SK-N-SH (cell line): ENCODE measurements at regions not wholly inside any gene's neighbourhood (a gene's known extent, or its start where the extent isn't known, plus 50 kb on each side); places are given as distances from the start of the nearest gene placed in this dataset.

Experiments used
- CTCF ChIA-PET: fragments of 300-600, 350-600 bp; formaldehyde crosslinking; extraction: SDS; loops from one replicate; lab custom pipeline; 2021; lab: Yijun Ruan, JAX
- POLR2A ChIA-PET: fragments of 350-600 bp; sonication (Branson Sonifier 250); formaldehyde crosslinking; extraction: SDS; loops from one replicate; lab custom pipeline; 2020; ENCODE audit warnings: antibody characterized with exemption, inconsistent platforms; lab: Yijun Ruan, JAX
- DNase-seq: peaks from one replicate; pipeline ENCODE4 v3.0.0; 2012
- H2AFZ ChIP-seq: fragments of 200-600 bp; sonication (generic); 2 replicates; pipeline ENCODE4 v1.8.1; 2016; ENCODE audit warnings: antibody characterized with exemption, mild to moderate bottlenecking, low read depth
- H3F3A ChIP-seq: fragments of 200-600 bp; sonication (generic); replicated peaks from 2 replicates; pipeline ENCODE3; 2016; ENCODE audit warnings: antibody characterized with exemption, mild to moderate bottlenecking; ENCODE audit not compliant: insufficient read depth
- H3K27ac ChIP-seq, 2 experiments: fragments of 200-500 bp in 1 of 2; fragments of 200-600 bp in 1 of 2; sonication (Bioruptor generic) in 1 of 2; sonication (generic), shearing (Covaris generic) in 1 of 2; 2 replicates each; pipeline versions ENCODE4 v1.5.1 to v1.6.1; 2014 to 2016; ENCODE audit warnings: low read depth in 2 of 2, inconsistent platforms in 1 of 2, low read length in 1 of 2, mild to moderate bottlenecking in 1 of 2, mixed read lengths in 1 of 2
- H3K27me3 ChIP-seq: fragments of 200-600 bp; sonication (generic), shearing (Covaris generic); 2 replicates; pipeline ENCODE4 v1.6.1; 2016; ENCODE audit warnings: mixed run types; ENCODE audit not compliant: insufficient read depth
- H3K36me3 ChIP-seq, 2 experiments: fragments of 200-500 bp in 1 of 2; fragments of 200-600 bp in 1 of 2; sonication (Bioruptor generic) in 1 of 2; sonication (generic) in 1 of 2; replicated peaks in 1 of 2; 2 replicates each; pipeline versions ENCODE3 to v1.5.1; 2014 to 2016; ENCODE audit warnings: low read length in 1 of 2, mild to moderate bottlenecking in 1 of 2; ENCODE audit not compliant: insufficient read depth in 2 of 2, control insufficient read depth in 1 of 2
- H3K4me1 ChIP-seq, 2 experiments: fragments of 200-500 bp in 1 of 2; fragments of 200-600 bp in 1 of 2; sonication (Bioruptor generic) in 1 of 2; sonication (generic), shearing (Covaris generic) in 1 of 2; 2 replicates each; pipeline versions ENCODE4 v1.5.1 to v1.6.1; 2014 to 2016; ENCODE audit warnings: low read depth in 1 of 2, low read length in 1 of 2, mixed run types in 1 of 2; ENCODE audit not compliant: insufficient read depth in 2 of 2, control insufficient read depth in 1 of 2
- H3K4me2 ChIP-seq: fragments of 200-600 bp; sonication (generic), shearing (Covaris generic); 2 replicates; pipeline ENCODE4 v1.6.1; 2017; ENCODE audit warnings: mixed run types
- H3K4me3 ChIP-seq, 2 experiments: fragments of 200-500 bp in 1 of 2; fragments of 200-600 bp in 1 of 2; sonication (Bioruptor generic) in 1 of 2; sonication (generic), shearing (Covaris generic) in 1 of 2; 2 replicates each; pipeline versions ENCODE4 v1.5.1 to v1.8.1; 2014 to 2016; ENCODE audit warnings: low read depth in 2 of 2, inconsistent platforms in 1 of 2, low read length in 1 of 2, mild to moderate bottlenecking in 1 of 2, mixed read lengths in 1 of 2, moderate library complexity in 1 of 2
- H3K79me2 ChIP-seq: fragments of 200-600 bp; sonication (generic); 2 replicates; pipeline ENCODE4 v1.8.1; 2017; ENCODE audit warnings: mild to moderate bottlenecking; ENCODE audit not compliant: insufficient read depth
- H3K9ac ChIP-seq: fragments of 200-600 bp; sonication (generic); 2 replicates; pipeline ENCODE4 v1.6.1; 2017; ENCODE audit warnings: mixed run types
- H3K9me2 ChIP-seq: fragments of 200-600 bp; sonication (generic); 2 replicates; pipeline ENCODE4 v1.6.1; 2017; ENCODE audit warnings: mixed run types
- H3K9me3 ChIP-seq: fragments of 200-600 bp; sonication (generic); 2 replicates; pipeline ENCODE4 v1.6.1; 2017; ENCODE audit warnings: mixed run types, mild to moderate bottlenecking, moderate library complexity
- H4K20me1 ChIP-seq: fragments of 200-600 bp; sonication (generic); 2 replicates; pipeline ENCODE4 v1.6.1; 2017; ENCODE audit warnings: mild to moderate bottlenecking, mixed run types; ENCODE audit not compliant: insufficient read depth
- CTCF ChIP-seq: fragments of 200-600 bp; sonication (generic); IDR thresholded peaks from 2 replicates; pipeline ENCODE4 v1.6.1; 2017; ENCODE audit warnings: antibody characterized with exemption, mild to moderate bottlenecking, moderate library complexity
- EZH2phosphoT487 ChIP-seq: fragments of 200-600 bp; sonication (generic); IDR thresholded peaks from 2 replicates; pipeline ENCODE4 v1.6.1; 2017; ENCODE audit warnings: low read depth, mixed run types, mild to moderate bottlenecking, antibody characterized with exemption, moderate library complexity, borderline replicate concordance
- FOXM1 ChIP-seq: IDR thresholded peaks from 2 replicates; pipeline ENCODE4 v1.4.0; 2012; ENCODE audit warnings: low read depth, mild to moderate bottlenecking
- GABPA ChIP-seq: IDR thresholded peaks from 2 replicates; pipeline ENCODE4 v1.4.0; 2012; ENCODE audit warnings: low read depth, mild to moderate bottlenecking
- IRF3 ChIP-seq: fragments of 150-350 bp; IDR thresholded peaks from 2 replicates; pipeline ENCODE4 v1.6.1; 2016; ENCODE audit warnings: mild to moderate bottlenecking, low read depth, low read length
- JUND ChIP-seq: IDR thresholded peaks from 2 replicates; pipeline ENCODE4 v1.4.0; 2012
- NFIC ChIP-seq: IDR thresholded peaks from 2 replicates; pipeline ENCODE4 v1.4.0; 2012; ENCODE audit warnings: borderline replicate concordance
- NRF1 ChIP-seq: IDR thresholded peaks from 2 replicates; pipeline ENCODE4 v1.6.1; 2012; ENCODE audit warnings: low read depth, mild to moderate bottlenecking, low read length
- RAD21 ChIP-seq: IDR thresholded peaks from 2 replicates; pipeline ENCODE4 v1.6.1; 2012; ENCODE audit warnings: mild to moderate bottlenecking, low read length
- REST ChIP-seq: IDR thresholded peaks from 2 replicates; pipeline ENCODE4 v1.6.1; 2012; ENCODE audit warnings: mild to moderate bottlenecking, low read depth, low read length, moderate library complexity
- RFX5 ChIP-seq: IDR thresholded peaks from 2 replicates; pipeline ENCODE4 v1.6.1; 2012; ENCODE audit warnings: mild to moderate bottlenecking, improper control_type of control experiment, low read length
- SIN3A ChIP-seq: IDR thresholded peaks from 2 replicates; pipeline ENCODE4 v1.6.1; 2012; ENCODE audit warnings: low read depth, mild to moderate bottlenecking, low read length, moderate library complexity, borderline replicate concordance
- TAF1 ChIP-seq: IDR thresholded peaks from 2 replicates; pipeline ENCODE4 v1.6.1; 2012; ENCODE audit warnings: low read depth, mild to moderate bottlenecking, low read length, moderate library complexity, borderline replicate concordance
- TEAD4 ChIP-seq: IDR thresholded peaks from 2 replicates; pipeline ENCODE4 v1.4.0; 2012; ENCODE audit warnings: mild to moderate bottlenecking, borderline replicate concordance; ENCODE audit not compliant: insufficient read depth
- USF1 ChIP-seq: IDR thresholded peaks from 2 replicates; pipeline ENCODE4 v1.4.0; 2012; ENCODE audit warnings: low read depth, borderline replicate concordance
- USF2 ChIP-seq: fragments of 150-350 bp; IDR thresholded peaks from 2 replicates; pipeline ENCODE4 v1.6.1; 2017; ENCODE audit warnings: antibody characterized with exemption, low read length, low read depth, borderline replicate concordance
- YY1 ChIP-seq: IDR thresholded peaks from 2 replicates; pipeline ENCODE4 v1.4.0; 2012; ENCODE audit warnings: low read depth, mild to moderate bottlenecking
- WGBS: methylation state at CpG from one replicate; pipeline ENCODE4 v1.1.6; 2017; ENCODE audit warnings: low lambda C conversion rate; 5-methylcytosine and 5-hydroxymethylcytosine counted together

- no peak overlapping the region for H3K27ac ChIP-seq
- H3K27me3 ChIP-seq, result no peaks in the 10 kb centered on the region
- no peak for DNase-seq
- WGBS, result 50% methylated on average over 2 of the region's 2 CpGs
- no peaks in the 10 kb centered on the region for H3K9me3 ChIP-seq
- no peak overlapping the region for H2AFZ ChIP-seq
- no peak overlapping the region for H3K9ac ChIP-seq
- no peaks in the 10 kb centered on the region for H3K79me2 ChIP-seq
- H3F3A ChIP-seq, result no peaks in the 10 kb centered on the region
- no peak overlapping the region for H3K4me2 ChIP-seq
- no peak overlapping the region for H3K4me3 ChIP-seq
- POLR2A ChIA-PET, result no interaction called here
- no peaks in the 10 kb centered on the region for H3K9me2 ChIP-seq
- CTCF ChIA-PET, result interaction anchor here (1.0 to 1.9 kb wide), 3 partner anchors 10 to 333 kb away, joined by 3 to 6 read pairs (median 4); partner anchors contain the start of gene RARB
- H4K20me1 ChIP-seq, result no peaks in the 10 kb centered on the region
- H3K36me3 ChIP-seq, result no peaks in the 10 kb centered on the region
- no peak for TF ChIP-seq EZH2phosphoT487
- peak; percentile 29; the same call in 1 of the 2 replicates for TF ChIP-seq RAD21
- no peaks in the 10 kb centered on the region; a peak in 1 of 4 replicates for H3K4me1 ChIP-seq
These were observed 333.0 kb upstream of the RARB start for GRCh38 chr3:25094932-25095685.

GRCh38 chr3:25096536-25096935 is 331.5 kb upstream of the RARB start:
- no peak for DNase-seq
- Histone ChIP-seq H3K27me3 (no peaks in the 10 kb centered on the region), H3K9ac (no peak overlapping the region), H3K9me3 (no peaks in the 10 kb centered on the region), H3K9me2 (no peaks in the 10 kb centered on the region), H3K4me3 (no peak overlapping the region), H4K20me1 (no peaks in the 10 kb centered on the region), H3K36me3 (no peaks in the 10 kb centered on the region), H3K27ac (no peak overlapping the region), H3K79me2 (no peaks in the 10 kb centered on the region), H3K4me2 (no peak overlapping the region), H2AFZ (no peak overlapping the region), H3K4me1 (no peaks in the 10 kb centered on the region; a peak in 1 of 4 replicates), H3F3A (no peaks in the 10 kb centered on the region)
- 37% methylated on average over 2 of the region's 2 CpGs for WGBS
- ChIA-PET POLR2A (no interaction called here), CTCF (no interaction called here)
- TF ChIP-seq GABPA, result no peak
- TF ChIP-seq SIN3A, result no peak
- TF ChIP-seq REST, result no peak
- no peak for TF ChIP-seq NFIC
- TF ChIP-seq IRF3, result no peak
- TF ChIP-seq FOXM1, result no peak
- TF ChIP-seq RAD21, result no peak
- TF ChIP-seq YY1, result no peak
- no peak for TF ChIP-seq NRF1
- no peak for TF ChIP-seq RFX5
- no peak for TF ChIP-seq USF2
- no peak for TF ChIP-seq CTCF
- TF ChIP-seq TAF1, result no peak
- TF ChIP-seq JUND, result no peak
- no peak for TF ChIP-seq TEAD4
- TF ChIP-seq USF1, result no peak
